SK-N-SH treated with all-trans-retinoic acid at 6 μM for 48 hours (cell line): ENCODE measurements at regions not wholly inside any gene's neighbourhood (a gene's known extent, or its start where the extent isn't known, plus 50 kb on each side); places are given as distances from the start of the nearest gene placed in this dataset.
"Not testable (repeated sequence)": the region's sequence is repeated elsewhere in the genome, so short reads cannot be mapped to it uniquely, and the experiment has no call there.

Experiments used
- ATAC-seq: fragments of 200-7000 bp; cut with Tn5 transposase; 3 replicates; pipeline ENCODE4 v1.9.1; 2020; ENCODE audit warnings: mild to moderate bottlenecking, moderate library complexity
- ARNTL ChIP-seq: fragments of 450-650 bp; formaldehyde crosslinking; IDR thresholded peaks from 2 replicates; pipeline ENCODE4 v1.5.0; 2020; ENCODE audit warnings: low read depth, mild to moderate bottlenecking, moderate library complexity, borderline replicate concordance
- BACH2 ChIP-seq: fragments of 250-450 bp; sonication (Bioruptor Pico); IDR thresholded peaks from 2 replicates; pipeline ENCODE4 v1.9.0; 2021; ENCODE audit warnings: mild to moderate bottlenecking, borderline replicate concordance
- CSDC2 ChIP-seq: fragments of 250-450 bp; sonication (Bioruptor Pico); IDR thresholded peaks from 2 replicates; pipeline ENCODE4 v1.5.0; 2020; ENCODE audit warnings: mild to moderate bottlenecking, moderate library complexity
- ESRRG ChIP-seq: fragments of 250-450 bp; sonication (Bioruptor Pico); IDR thresholded peaks from 2 replicates; pipeline ENCODE4 v1.6.1; 2021; ENCODE audit warnings: mild to moderate bottlenecking
- GLIS3 ChIP-seq: fragments of 250-450 bp; sonication (Bioruptor Pico); IDR thresholded peaks from 2 replicates; pipeline ENCODE4 v1.5.0; 2020; ENCODE audit warnings: mild to moderate bottlenecking, moderate library complexity
- ISL1 ChIP-seq: fragments of 250-450 bp; sonication (Bioruptor Pico); IDR thresholded peaks from 2 replicates; pipeline ENCODE4 v2.1.2; 2022; ENCODE audit warnings: mild to moderate bottlenecking, moderate library complexity
- OSR1 ChIP-seq: fragments of 250-450 bp; sonication (Bioruptor Pico); IDR thresholded peaks from 2 replicates; pipeline ENCODE4 v1.8.0; 2022; ENCODE audit warnings: moderate library complexity, mild to moderate bottlenecking, inconsistent platforms
- POU6F1 ChIP-seq: fragments of 250-450 bp; sonication (Bioruptor Pico); IDR thresholded peaks from 2 replicates; pipeline ENCODE4 v1.8.0; 2021; ENCODE audit warnings: low read depth, mild to moderate bottlenecking, moderate library complexity, borderline replicate concordance
- PPARA ChIP-seq: fragments of 250-450 bp; sonication (Bioruptor Pico); IDR thresholded peaks from 2 replicates; pipeline ENCODE4 v1.5.0; 2020; ENCODE audit warnings: mild to moderate bottlenecking, borderline replicate concordance
- SNAI2 ChIP-seq: fragments of 250-450 bp; sonication (Bioruptor Pico); IDR thresholded peaks from 2 replicates; pipeline ENCODE4 v1.5.0; 2020; ENCODE audit warnings: mild to moderate bottlenecking, moderate library complexity
- TCF4 ChIP-seq: fragments of 250-450 bp; sonication (Bioruptor Pico); IDR thresholded peaks from 2 replicates; pipeline ENCODE4 v1.8.0; 2021; ENCODE audit warnings: mild to moderate bottlenecking, moderate library complexity, borderline replicate concordance
- TSHZ2 ChIP-seq: fragments of 250-450 bp; sonication (Bioruptor Pico); IDR thresholded peaks from 2 replicates; pipeline ENCODE4 v1.5.0; 2020; ENCODE audit warnings: mild to moderate bottlenecking, moderate library complexity
- ZFP3 ChIP-seq: fragments of 250-450 bp; sonication (Bioruptor Pico); IDR thresholded peaks from 2 replicates; pipeline ENCODE4 v1.5.0; 2020; ENCODE audit warnings: mild to moderate bottlenecking, moderate library complexity
- ZFP30 ChIP-seq: fragments of 450-650 bp; formaldehyde crosslinking; IDR thresholded peaks from 2 replicates; pipeline ENCODE4 v1.5.0; 2022; ENCODE audit warnings: mild to moderate bottlenecking, moderate library complexity
- ZNF565 ChIP-seq: fragments of 450-650 bp; formaldehyde crosslinking; conservative IDR thresholded peaks from 2 replicates; pipeline ENCODE4 v1.5.0; 2020; ENCODE audit warnings: low read depth, mild to moderate bottlenecking, moderate library complexity
- ZNF70 ChIP-seq: fragments of 450-650 bp; formaldehyde crosslinking; IDR thresholded peaks from 2 replicates; pipeline ENCODE4 v1.5.0; 2020; ENCODE audit warnings: mild to moderate bottlenecking, moderate library complexity
- TF ChIP-seq, protein P1 (sequence below): fragments of 250-450 bp; sonication (Bioruptor Pico); IDR thresholded peaks from 2 replicates; pipeline ENCODE4 v1.5.1; 2021; ENCODE audit warnings: mild to moderate bottlenecking, moderate library complexity
- TF ChIP-seq, protein P2 (sequence below): fragments of 250-450 bp; sonication (Bioruptor Pico); IDR thresholded peaks from 2 replicates; pipeline ENCODE4 v1.8.0; 2020; ENCODE audit warnings: mild to moderate bottlenecking, moderate library complexity, borderline replicate concordance
- TF ChIP-seq, protein P3 (sequence below): fragments of 250-450 bp; sonication (Bioruptor Pico); IDR thresholded peaks from 2 replicates; pipeline ENCODE4 v1.5.1; 2020; ENCODE audit warnings: low read depth, mild to moderate bottlenecking, moderate library complexity

- TF ChIP-seq TSHZ2 (CRISPR knock-in tag): no peak
- TF ChIP-seq, protein P1, sequence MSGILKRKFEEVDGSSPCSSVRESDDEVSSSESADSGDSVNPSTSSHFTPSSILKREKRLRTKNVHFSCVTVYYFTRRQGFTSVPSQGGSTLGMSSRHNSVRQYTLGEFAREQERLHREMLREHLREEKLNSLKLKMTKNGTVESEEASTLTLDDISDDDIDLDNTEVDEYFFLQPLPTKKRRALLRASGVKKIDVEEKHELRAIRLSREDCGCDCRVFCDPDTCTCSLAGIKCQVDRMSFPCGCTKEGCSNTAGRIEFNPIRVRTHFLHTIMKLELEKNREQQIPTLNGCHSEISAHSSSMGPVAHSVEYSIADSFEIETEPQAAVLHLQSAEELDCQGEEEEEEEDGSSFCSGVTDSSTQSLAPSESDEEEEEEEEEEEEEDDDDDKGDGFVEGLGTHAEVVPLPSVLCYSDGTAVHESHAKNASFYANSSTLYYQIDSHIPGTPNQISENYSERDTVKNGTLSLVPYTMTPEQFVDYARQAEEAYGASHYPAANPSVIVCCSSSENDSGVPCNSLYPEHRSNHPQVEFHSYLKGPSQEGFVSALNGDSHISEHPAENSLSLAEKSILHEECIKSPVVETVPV (CRISPR knock-in tag): no peak
- TF ChIP-seq ZFP3: no peak
- TF ChIP-seq, all 23 proteins: peak for 0
These were observed 591.8 kb upstream of the CLINT1 start (continued) for GRCh38 chr5:158450751-158451171.

- not testable (repeated sequence) for ATAC-seq
These were observed 587.8 kb upstream of the CLINT1 start for GRCh38 chr5:158446761-158447160.

- ATAC-seq: not testable (repeated sequence)
These were observed 580.3 kb upstream of the CLINT1 start for GRCh38 chr5:158439204-158439603.

DNA sequence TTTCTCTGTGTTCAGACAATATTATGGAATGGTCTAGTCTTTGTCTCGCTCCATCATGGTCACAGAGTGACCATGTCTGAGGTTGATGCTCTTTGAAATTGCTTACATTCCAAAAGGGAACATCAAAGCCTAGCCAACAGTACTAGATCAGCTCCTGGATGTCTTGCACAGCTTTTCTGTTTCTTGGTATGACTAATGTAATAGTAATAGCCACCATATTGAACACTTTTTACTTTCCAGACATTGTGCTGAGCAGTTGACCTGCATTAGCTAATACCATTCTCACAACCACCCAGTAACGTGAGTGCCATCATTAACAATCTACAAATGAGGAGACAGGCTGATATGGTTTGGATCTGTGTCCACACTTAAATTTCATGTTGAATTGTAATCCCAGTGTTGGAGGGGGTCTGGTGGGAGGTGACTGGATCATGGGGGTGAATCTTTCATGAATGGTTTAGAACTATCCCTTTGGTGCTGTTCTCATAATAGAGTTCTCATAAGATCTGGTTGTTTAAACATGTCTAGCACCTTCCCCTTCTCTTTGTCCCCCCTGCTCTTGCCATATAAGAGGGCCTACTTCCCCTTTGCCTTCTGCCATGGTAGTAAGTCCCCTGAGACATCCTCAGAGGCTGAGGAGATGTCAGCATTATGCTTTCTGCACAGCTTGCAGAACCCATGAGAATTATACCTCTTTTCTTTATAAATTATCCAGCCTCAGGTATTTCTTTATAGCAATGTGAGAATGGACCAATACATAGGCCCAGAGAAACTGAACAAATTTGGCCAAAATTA is 577.5 kb upstream of the CLINT1 start:
- TF ChIP-seq, protein P1 (CRISPR knock-in tag): no peak
- TF ChIP-seq, protein P2, sequence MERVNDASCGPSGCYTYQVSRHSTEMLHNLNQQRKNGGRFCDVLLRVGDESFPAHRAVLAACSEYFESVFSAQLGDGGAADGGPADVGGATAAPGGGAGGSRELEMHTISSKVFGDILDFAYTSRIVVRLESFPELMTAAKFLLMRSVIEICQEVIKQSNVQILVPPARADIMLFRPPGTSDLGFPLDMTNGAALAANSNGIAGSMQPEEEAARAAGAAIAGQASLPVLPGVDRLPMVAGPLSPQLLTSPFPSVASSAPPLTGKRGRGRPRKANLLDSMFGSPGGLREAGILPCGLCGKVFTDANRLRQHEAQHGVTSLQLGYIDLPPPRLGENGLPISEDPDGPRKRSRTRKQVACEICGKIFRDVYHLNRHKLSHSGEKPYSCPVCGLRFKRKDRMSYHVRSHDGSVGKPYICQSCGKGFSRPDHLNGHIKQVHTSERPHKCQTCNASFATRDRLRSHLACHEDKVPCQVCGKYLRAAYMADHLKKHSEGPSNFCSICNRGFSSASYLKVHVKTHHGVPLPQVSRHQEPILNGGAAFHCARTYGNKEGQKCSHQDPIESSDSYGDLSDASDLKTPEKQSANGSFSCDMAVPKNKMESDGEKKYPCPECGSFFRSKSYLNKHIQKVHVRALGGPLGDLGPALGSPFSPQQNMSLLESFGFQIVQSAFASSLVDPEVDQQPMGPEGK (CRISPR knock-in tag): no peak
- no peak for TF ChIP-seq CSDC2 (CRISPR knock-in tag)
- TF ChIP-seq TCF4 (CRISPR knock-in tag): no peak
- no peak for TF ChIP-seq ARNTL
- TF ChIP-seq ISL1 (CRISPR knock-in tag): no peak
- TF ChIP-seq ZFP3: no peak
- TF ChIP-seq SNAI2 (CRISPR knock-in tag): no peak
- TF ChIP-seq GLIS3 (CRISPR knock-in tag): no peak
- TF ChIP-seq PPARA (CRISPR knock-in tag): no peak
- TF ChIP-seq ESRRG (CRISPR knock-in tag): no peak
- TF ChIP-seq, protein P3, sequence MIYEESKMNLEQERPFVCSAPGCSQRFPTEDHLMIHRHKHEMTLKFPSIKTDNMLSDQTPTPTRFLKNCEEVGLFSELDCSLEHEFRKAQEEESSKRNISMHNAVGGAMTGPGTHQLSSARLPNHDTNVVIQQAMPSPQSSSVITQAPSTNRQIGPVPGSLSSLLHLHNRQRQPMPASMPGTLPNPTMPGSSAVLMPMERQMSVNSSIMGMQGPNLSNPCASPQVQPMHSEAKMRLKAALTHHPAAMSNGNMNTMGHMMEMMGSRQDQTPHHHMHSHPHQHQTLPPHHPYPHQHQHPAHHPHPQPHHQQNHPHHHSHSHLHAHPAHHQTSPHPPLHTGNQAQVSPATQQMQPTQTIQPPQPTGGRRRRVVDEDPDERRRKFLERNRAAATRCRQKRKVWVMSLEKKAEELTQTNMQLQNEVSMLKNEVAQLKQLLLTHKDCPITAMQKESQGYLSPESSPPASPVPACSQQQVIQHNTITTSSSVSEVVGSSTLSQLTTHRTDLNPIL (CRISPR knock-in tag): no peak
- TF ChIP-seq OSR1: no peak
- no peak for TF ChIP-seq ZFP30
- no peak for TF ChIP-seq ZNF565
- no peak for TF ChIP-seq BACH2 (CRISPR knock-in tag)
- TF ChIP-seq ZNF70 (CRISPR knock-in tag): no peak
- TF ChIP-seq POU6F1: no peak
- ATAC-seq: no peak
